GM12801 (cell line): ENCODE measurements at regions not wholly inside any gene's neighbourhood (a gene's known extent, or its start where the extent isn't known, plus 50 kb on each side); places are given as distances from the start of the nearest gene placed in this dataset.

Source experiments
- CTCF ChIP-seq: IDR thresholded peaks from one replicate; pipeline ENCODE4 v1.5.1; 2011; ENCODE audit warnings: control low read depth; ENCODE audit not compliant: insufficient read length; ENCODE audit errors: extremely low read depth

GRCh38 chr12:107845980-107846659, 71.6 kb downstream of the ASCL4 start:
- no peak for TF ChIP-seq CTCF

- no peak for TF ChIP-seq CTCF
These were observed 72.9 kb downstream of the ASCL4 start for GRCh38 chr12:107847430-107847829.

- TF ChIP-seq CTCF = no peak
These were observed 73.3 kb downstream of the ASCL4 start for GRCh38 chr12:107847830-107848229.

GRCh38 chr12:107853479-107853878, 79.0 kb downstream of the ASCL4 start:
- TF ChIP-seq CTCF = no peak

GRCh38 chr12:107855471-107855870, 81.0 kb downstream of the ASCL4 start:
- TF ChIP-seq CTCF = no peak

GRCh38 chr12:107856096-107856495, 81.6 kb downstream of the ASCL4 start:
- TF ChIP-seq CTCF = no peak

GRCh38 chr12:107857191-107857590, 82.7 kb downstream of the ASCL4 start:
- no peak for TF ChIP-seq CTCF
